GM23338 (cell line): ENCODE measurements at regions not wholly inside any gene's neighbourhood (a gene's known extent, or its start where the extent isn't known, plus 50 kb on each side); places are given as distances from the start of the nearest gene placed in this dataset.

Source experiments
- ATAC-seq: fragments of 200-7000 bp; cut with Tn5 transposase; 3 replicates; pipeline ENCODE4 v1.9.1; 2020
- DNase-seq: peaks from one replicate; pipeline ENCODE4 v3.0.0-alpha.2; 2015; ENCODE audit warnings: low spot score
- H2AFZ ChIP-seq: fragments of 200-600 bp; sonication (generic); 2 replicates; pipeline ENCODE4 v1.8.0; 2016; ENCODE audit warnings: antibody characterized with exemption, mild to moderate bottlenecking, moderate library complexity
- H3F3A ChIP-seq: fragments of 200-600 bp; sonication (generic); replicated peaks from 2 replicates; pipeline ENCODE4 v1.8.0; 2017; ENCODE audit warnings: antibody characterized with exemption, mixed run types, low read depth
- H3K27ac ChIP-seq: fragments of 200-600 bp; sonication (generic); 2 replicates; pipeline ENCODE4 v1.6.1; 2016; ENCODE audit warnings: low read depth
- H3K27me3 ChIP-seq: fragments of 200-600 bp; sonication (generic); 2 replicates; pipeline ENCODE4 v1.8.0; 2016; ENCODE audit warnings: mild to moderate bottlenecking, mixed run types, moderate library complexity; ENCODE audit not compliant: insufficient read depth
- H3K36me3 ChIP-seq: fragments of 200-600 bp; sonication (generic); 2 replicates; pipeline ENCODE4 v1.8.0; 2016; ENCODE audit warnings: mild to moderate bottlenecking; ENCODE audit not compliant: insufficient read depth
- H3K4me1 ChIP-seq: fragments of 200-600 bp; sonication (generic); 2 replicates; pipeline ENCODE4 v1.8.0; 2016; ENCODE audit warnings: mild to moderate bottlenecking, moderate library complexity; ENCODE audit not compliant: insufficient read depth
- H3K4me2 ChIP-seq: fragments of 200-600 bp; sonication (generic); 2 replicates; pipeline ENCODE4 v1.7.1; 2017; ENCODE audit warnings: mixed run types
- H3K4me3 ChIP-seq: fragments of 200-600 bp; sonication (generic); 2 replicates; pipeline ENCODE4 v1.6.1; 2016; ENCODE audit warnings: mixed run types
- H3K79me2 ChIP-seq: fragments of 200-600 bp; sonication (generic); replicated peaks from 2 replicates; pipeline ENCODE4 v1.8.0; 2017; ENCODE audit warnings: mild to moderate bottlenecking; ENCODE audit not compliant: insufficient read depth
- H3K9me2 ChIP-seq: fragments of 200-600 bp; sonication (generic); 2 replicates; pipeline ENCODE4 v1.8.0; 2017; ENCODE audit not compliant: insufficient read depth
- H4K20me1 ChIP-seq: fragments of 200-600 bp; sonication (generic); replicated peaks from 2 replicates; pipeline ENCODE4 v1.8.0; 2017; ENCODE audit warnings: mild to moderate bottlenecking; ENCODE audit not compliant: insufficient read depth
- H3K27ac Mint-ChIP-seq: 2 replicates; pipeline ENCODE4 v1.8.0; 2020; ENCODE audit warnings: inconsistent platforms, mild to moderate bottlenecking, moderate library complexity, mixed read lengths
- H3K27me3 Mint-ChIP-seq: 3 replicates; pipeline ENCODE4 v1.8.0; 2022; ENCODE audit warnings: low read depth, mild to moderate bottlenecking, moderate library complexity, mixed read lengths, inconsistent platforms; ENCODE audit not compliant: insufficient read depth, poor library complexity
- H3K36me3 Mint-ChIP-seq: 3 replicates; pipeline ENCODE4 v1.8.0; 2021; ENCODE audit warnings: low read depth, mild to moderate bottlenecking, inconsistent platforms, moderate library complexity, mixed read lengths
- H3K4me1 Mint-ChIP-seq: 3 replicates; pipeline ENCODE4 v1.8.0; 2020; ENCODE audit warnings: mild to moderate bottlenecking, inconsistent platforms, mixed read lengths
- H3K4me3 Mint-ChIP-seq: 3 replicates; pipeline ENCODE4 v1.8.0; 2021; ENCODE audit warnings: moderate library complexity, mild to moderate bottlenecking, inconsistent platforms, mixed read lengths
- H3K9me3 Mint-ChIP-seq: 3 replicates; pipeline ENCODE4 v1.8.0; 2020; ENCODE audit warnings: moderate library complexity, mild to moderate bottlenecking, inconsistent platforms, mixed read lengths
- CREB1 ChIP-seq: fragments of 250-450 bp; sonication (Bioruptor Pico); IDR thresholded peaks from 2 replicates; pipeline ENCODE4 v1.5.0; 2020; ENCODE audit warnings: low read depth, mild to moderate bottlenecking, moderate library complexity
- EZH2 ChIP-seq: fragments of 200-600 bp; sonication (generic); IDR thresholded peaks from one replicate; pipeline ENCODE4 v1.8.0; 2017; ENCODE audit warnings: antibody characterized with exemption, mild to moderate bottlenecking, low read depth; ENCODE audit not compliant: unreplicated experiment
- EZH2phosphoT487 ChIP-seq: fragments of 200-600 bp; sonication (generic); IDR thresholded peaks from one replicate; pipeline ENCODE4 v1.8.1; 2018; ENCODE audit warnings: antibody characterized with exemption; ENCODE audit not compliant: unreplicated experiment
- JUNB ChIP-seq: IDR thresholded peaks from one replicate; pipeline ENCODE4 v1.6.1; 2016; ENCODE audit warnings: antibody characterized with exemption; ENCODE audit not compliant: unreplicated experiment
- NANOG ChIP-seq: IDR thresholded peaks from 2 replicates; pipeline ENCODE4 v1.6.1; 2016; ENCODE audit warnings: antibody characterized with exemption, borderline replicate concordance
- POLR2AphosphoS5 ChIP-seq: IDR thresholded peaks from 2 replicates; pipeline ENCODE4 v1.6.1; 2016; ENCODE audit warnings: antibody characterized with exemption, low read depth
- STAT1 ChIP-seq: IDR thresholded peaks from one replicate; pipeline ENCODE4 v1.6.1; 2016; ENCODE audit warnings: antibody characterized with exemption; ENCODE audit not compliant: unreplicated experiment
- ZNF114 ChIP-seq: fragments of 250-450 bp; sonication (Bioruptor Pico); IDR thresholded peaks from 2 replicates; pipeline ENCODE4 v1.5.0; 2020; ENCODE audit warnings: mild to moderate bottlenecking, moderate library complexity
- ZNF331 ChIP-seq: fragments of 250-450 bp; sonication (Bioruptor Pico); IDR thresholded peaks from 2 replicates; pipeline ENCODE4 v1.5.0; 2020; ENCODE audit warnings: low read depth, mild to moderate bottlenecking, moderate library complexity
- TF ChIP-seq, protein P1 (sequence below): fragments of 250-450 bp; sonication (Bioruptor Pico); IDR thresholded peaks from 2 replicates; pipeline ENCODE4 v1.5.0; 2020; ENCODE audit warnings: mild to moderate bottlenecking, moderate library complexity
- TF ChIP-seq, protein P2 (sequence below): IDR thresholded peaks from 2 replicates; pipeline ENCODE4 v1.6.1; 2016; ENCODE audit warnings: antibody characterized with exemption
- TF ChIP-seq, protein P3 (sequence below), 2 experiments: fragments of 200-600 bp in 1 of 2; sonication (generic) in 1 of 2; conservative IDR thresholded peaks; 2 replicates each; pipeline versions ENCODE4 v1.5.1 to v1.6.1; 2016 to 2017; ENCODE audit warnings: antibody characterized with exemption in 2 of 2, low read depth in 2 of 2, mild to moderate bottlenecking in 2 of 2, moderate library complexity in 1 of 2
- TF ChIP-seq, protein P4 (sequence below): IDR thresholded peaks from one replicate; pipeline ENCODE4 v1.6.1; 2018; ENCODE audit warnings: antibody characterized with exemption; ENCODE audit not compliant: unreplicated experiment

DNA sequence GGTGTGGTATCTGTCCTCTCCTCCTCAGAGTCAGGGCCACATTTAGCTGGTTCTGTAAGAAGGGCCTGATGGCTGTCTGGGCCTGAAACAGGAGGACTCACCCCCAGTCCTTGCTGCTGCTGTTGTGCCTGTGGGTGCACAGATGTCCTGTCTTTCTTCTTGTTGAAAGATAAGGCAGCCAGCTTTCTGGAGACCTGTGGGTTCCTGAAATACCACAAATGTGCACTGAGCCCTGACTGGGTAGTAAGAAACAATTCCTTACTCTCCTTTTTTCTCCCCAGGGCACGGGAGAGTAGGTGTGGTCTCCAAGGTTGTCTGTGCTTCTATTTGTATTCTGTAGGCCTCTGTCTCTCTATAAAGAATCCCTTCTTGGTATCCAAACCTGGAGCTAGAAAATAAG lies 96.2 kb upstream of the DLX2 start:
- no peaks in the 10 kb centered on the region for H3F3A ChIP-seq
- DNase-seq (no peak), ATAC-seq (no peak)
- Mint-ChIP-seq H3K27me3 (no peaks in the 10 kb centered on the region), H3K9me3 (peaks cover 49% of the 10 kb centered on the region), H3K27ac (no peak overlapping the region), H3K4me1 (no peaks in the 10 kb centered on the region), H3K4me3 (no peak overlapping the region), H3K36me3 (peaks cover 47% of the 10 kb centered on the region)
- no peak overlapping the region for H3K4me3 ChIP-seq
- no peaks in the 10 kb centered on the region for H3K79me2 ChIP-seq
- H3K27ac ChIP-seq = no peak overlapping the region
- no peak overlapping the region for H2AFZ ChIP-seq
- no peaks in the 10 kb centered on the region for H3K4me1 ChIP-seq
- no peaks in the 10 kb centered on the region; the same call in 1 of the 2 replicates for H3K9me2 ChIP-seq
- H3K4me2 ChIP-seq = no peak overlapping the region
- TF ChIP-seq, protein P1, sequence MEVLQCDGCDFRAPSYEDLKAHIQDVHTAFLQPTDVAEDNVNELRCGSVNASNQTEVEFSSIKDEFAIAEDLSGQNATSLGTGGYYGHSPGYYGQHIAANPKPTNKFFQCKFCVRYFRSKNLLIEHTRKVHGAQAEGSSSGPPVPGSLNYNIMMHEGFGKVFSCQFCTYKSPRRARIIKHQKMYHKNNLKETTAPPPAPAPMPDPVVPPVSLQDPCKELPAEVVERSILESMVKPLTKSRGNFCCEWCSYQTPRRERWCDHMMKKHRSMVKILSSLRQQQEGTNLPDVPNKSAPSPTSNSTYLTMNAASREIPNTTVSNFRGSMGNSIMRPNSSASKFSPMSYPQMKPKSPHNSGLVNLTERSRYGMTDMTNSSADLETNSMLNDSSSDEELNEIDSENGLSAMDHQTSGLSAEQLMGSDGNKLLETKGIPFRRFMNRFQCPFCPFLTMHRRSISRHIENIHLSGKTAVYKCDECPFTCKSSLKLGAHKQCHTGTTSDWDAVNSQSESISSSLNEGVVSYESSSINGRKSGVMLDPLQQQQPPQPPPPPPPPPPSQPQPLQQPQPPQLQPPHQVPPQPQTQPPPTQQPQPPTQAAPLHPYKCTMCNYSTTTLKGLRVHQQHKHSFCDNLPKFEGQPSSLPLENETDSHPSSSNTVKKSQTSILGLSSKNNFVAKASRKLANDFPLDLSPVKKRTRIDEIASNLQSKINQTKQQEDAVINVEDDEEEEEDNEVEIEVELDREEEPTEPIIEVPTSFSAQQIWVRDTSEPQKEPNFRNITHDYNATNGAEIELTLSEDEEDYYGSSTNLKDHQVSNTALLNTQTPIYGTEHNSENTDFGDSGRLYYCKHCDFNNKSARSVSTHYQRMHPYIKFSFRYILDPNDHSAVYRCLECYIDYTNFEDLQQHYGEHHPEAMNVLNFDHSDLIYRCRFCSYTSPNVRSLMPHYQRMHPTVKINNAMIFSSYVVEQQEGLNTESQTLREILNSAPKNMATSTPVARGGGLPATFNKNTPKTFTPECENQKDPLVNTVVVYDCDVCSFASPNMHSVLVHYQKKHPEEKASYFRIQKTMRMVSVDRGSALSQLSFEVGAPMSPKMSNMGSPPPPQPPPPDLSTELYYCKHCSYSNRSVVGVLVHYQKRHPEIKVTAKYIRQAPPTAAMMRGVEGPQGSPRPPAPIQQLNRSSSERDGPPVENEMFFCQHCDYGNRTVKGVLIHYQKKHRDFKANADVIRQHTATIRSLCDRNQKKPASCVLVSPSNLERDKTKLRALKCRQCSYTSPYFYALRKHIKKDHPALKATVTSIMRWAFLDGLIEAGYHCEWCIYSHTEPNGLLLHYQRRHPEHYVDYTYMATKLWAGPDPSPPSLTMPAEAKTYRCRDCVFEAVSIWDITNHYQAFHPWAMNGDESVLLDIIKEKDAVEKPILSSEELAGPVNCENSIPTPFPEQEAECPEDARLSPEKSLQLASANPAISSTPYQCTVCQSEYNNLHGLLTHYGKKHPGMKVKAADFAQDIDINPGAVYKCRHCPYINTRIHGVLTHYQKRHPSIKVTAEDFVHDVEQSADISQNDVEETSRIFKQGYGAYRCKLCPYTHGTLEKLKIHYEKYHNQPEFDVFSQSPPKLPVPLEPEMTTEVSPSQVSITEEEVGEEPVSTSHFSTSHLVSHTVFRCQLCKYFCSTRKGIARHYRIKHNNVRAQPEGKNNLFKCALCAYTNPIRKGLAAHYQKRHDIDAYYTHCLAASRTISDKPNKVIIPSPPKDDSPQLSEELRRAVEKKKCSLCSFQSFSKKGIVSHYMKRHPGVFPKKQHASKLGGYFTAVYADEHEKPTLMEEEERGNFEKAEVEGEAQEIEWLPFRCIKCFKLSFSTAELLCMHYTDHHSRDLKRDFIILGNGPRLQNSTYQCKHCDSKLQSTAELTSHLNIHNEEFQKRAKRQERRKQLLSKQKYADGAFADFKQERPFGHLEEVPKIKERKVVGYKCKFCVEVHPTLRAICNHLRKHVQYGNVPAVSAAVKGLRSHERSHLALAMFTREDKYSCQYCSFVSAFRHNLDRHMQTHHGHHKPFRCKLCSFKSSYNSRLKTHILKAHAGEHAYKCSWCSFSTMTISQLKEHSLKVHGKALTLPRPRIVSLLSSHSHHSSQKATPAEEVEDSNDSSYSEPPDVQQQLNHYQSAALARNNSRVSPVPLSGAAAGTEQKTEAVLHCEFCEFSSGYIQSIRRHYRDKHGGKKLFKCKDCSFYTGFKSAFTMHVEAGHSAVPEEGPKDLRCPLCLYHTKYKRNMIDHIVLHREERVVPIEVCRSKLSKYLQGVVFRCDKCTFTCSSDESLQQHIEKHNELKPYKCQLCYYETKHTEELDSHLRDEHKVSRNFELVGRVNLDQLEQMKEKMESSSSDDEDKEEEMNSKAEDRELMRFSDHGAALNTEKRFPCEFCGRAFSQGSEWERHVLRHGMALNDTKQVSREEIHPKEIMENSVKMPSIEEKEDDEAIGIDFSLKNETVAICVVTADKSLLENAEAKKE (CRISPR knock-in tag) = no peak
- TF ChIP-seq ZNF331 (CRISPR knock-in tag) (no peak), ZNF114 (CRISPR knock-in tag) (no peak), JUNB (no peak), EZH2 (no peak), NANOG (no peak), CREB1 (CRISPR knock-in tag) (no peak), POLR2AphosphoS5 (no peak), EZH2phosphoT487 (no peak), STAT1 (no peak)
- TF ChIP-seq, protein P2, sequence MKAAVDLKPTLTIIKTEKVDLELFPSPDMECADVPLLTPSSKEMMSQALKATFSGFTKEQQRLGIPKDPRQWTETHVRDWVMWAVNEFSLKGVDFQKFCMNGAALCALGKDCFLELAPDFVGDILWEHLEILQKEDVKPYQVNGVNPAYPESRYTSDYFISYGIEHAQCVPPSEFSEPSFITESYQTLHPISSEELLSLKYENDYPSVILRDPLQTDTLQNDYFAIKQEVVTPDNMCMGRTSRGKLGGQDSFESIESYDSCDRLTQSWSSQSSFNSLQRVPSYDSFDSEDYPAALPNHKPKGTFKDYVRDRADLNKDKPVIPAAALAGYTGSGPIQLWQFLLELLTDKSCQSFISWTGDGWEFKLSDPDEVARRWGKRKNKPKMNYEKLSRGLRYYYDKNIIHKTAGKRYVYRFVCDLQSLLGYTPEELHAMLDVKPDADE = no peak
- TF ChIP-seq, protein P3, sequence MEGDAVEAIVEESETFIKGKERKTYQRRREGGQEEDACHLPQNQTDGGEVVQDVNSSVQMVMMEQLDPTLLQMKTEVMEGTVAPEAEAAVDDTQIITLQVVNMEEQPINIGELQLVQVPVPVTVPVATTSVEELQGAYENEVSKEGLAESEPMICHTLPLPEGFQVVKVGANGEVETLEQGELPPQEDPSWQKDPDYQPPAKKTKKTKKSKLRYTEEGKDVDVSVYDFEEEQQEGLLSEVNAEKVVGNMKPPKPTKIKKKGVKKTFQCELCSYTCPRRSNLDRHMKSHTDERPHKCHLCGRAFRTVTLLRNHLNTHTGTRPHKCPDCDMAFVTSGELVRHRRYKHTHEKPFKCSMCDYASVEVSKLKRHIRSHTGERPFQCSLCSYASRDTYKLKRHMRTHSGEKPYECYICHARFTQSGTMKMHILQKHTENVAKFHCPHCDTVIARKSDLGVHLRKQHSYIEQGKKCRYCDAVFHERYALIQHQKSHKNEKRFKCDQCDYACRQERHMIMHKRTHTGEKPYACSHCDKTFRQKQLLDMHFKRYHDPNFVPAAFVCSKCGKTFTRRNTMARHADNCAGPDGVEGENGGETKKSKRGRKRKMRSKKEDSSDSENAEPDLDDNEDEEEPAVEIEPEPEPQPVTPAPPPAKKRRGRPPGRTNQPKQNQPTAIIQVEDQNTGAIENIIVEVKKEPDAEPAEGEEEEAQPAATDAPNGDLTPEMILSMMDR (conservative IDR thresholded peaks at IDR 0.05; ENCODE audit: low read depth in 2 of 2) = no peak
- TF ChIP-seq, protein P4, sequence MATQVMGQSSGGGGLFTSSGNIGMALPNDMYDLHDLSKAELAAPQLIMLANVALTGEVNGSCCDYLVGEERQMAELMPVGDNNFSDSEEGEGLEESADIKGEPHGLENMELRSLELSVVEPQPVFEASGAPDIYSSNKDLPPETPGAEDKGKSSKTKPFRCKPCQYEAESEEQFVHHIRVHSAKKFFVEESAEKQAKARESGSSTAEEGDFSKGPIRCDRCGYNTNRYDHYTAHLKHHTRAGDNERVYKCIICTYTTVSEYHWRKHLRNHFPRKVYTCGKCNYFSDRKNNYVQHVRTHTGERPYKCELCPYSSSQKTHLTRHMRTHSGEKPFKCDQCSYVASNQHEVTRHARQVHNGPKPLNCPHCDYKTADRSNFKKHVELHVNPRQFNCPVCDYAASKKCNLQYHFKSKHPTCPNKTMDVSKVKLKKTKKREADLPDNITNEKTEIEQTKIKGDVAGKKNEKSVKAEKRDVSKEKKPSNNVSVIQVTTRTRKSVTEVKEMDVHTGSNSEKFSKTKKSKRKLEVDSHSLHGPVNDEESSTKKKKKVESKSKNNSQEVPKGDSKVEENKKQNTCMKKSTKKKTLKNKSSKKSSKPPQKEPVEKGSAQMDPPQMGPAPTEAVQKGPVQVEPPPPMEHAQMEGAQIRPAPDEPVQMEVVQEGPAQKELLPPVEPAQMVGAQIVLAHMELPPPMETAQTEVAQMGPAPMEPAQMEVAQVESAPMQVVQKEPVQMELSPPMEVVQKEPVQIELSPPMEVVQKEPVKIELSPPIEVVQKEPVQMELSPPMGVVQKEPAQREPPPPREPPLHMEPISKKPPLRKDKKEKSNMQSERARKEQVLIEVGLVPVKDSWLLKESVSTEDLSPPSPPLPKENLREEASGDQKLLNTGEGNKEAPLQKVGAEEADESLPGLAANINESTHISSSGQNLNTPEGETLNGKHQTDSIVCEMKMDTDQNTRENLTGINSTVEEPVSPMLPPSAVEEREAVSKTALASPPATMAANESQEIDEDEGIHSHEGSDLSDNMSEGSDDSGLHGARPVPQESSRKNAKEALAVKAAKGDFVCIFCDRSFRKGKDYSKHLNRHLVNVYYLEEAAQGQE = no peak
- no peaks in the 10 kb centered on the region for H3K27me3 ChIP-seq
- H3K36me3 ChIP-seq = peaks cover 12% of the 10 kb centered on the region
- H4K20me1 ChIP-seq = no peaks in the 10 kb centered on the region
